WI38 (cell line): ENCODE measurements at regions not wholly inside any gene's neighbourhood (a gene's known extent, or its start where the extent isn't known, plus 50 kb on each side); places are given as distances from the start of the nearest gene placed in this dataset.

Experiments
- H3K4me3 ChIP-seq: 2 replicates; pipeline ENCODE4 v1.5.1; 2011; ENCODE audit warnings: low read depth, mild to moderate bottlenecking, control low read depth, low read length
- TF ChIP-seq, protein P1 (sequence below): IDR thresholded peaks from 2 replicates; pipeline ENCODE4 v1.5.1; 2012; ENCODE audit warnings: low read depth, mild to moderate bottlenecking, control low read depth, low read length

DNA sequence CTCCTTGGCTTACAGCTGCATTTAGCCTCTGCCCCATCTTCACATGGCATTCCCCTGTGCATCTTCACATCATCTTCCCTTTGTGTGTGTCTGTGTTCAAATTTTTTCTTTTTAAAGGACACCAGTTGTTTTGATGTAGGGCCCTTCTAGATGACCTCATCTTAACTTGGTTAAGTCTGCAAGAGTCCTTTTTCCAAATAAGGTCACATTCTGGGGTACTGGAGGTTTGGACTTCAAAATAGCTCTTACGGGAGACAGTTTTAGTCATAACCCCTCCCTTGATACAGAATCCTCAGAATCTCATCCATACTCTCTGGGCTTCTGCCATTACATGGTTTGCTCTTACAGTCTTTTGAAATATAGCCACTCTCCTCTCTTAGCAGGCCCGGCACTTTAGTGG is 231.5 kb upstream of the ATP6AP2 start:
- no peak overlapping the region for H3K4me3 ChIP-seq
- TF ChIP-seq, protein P1, sequence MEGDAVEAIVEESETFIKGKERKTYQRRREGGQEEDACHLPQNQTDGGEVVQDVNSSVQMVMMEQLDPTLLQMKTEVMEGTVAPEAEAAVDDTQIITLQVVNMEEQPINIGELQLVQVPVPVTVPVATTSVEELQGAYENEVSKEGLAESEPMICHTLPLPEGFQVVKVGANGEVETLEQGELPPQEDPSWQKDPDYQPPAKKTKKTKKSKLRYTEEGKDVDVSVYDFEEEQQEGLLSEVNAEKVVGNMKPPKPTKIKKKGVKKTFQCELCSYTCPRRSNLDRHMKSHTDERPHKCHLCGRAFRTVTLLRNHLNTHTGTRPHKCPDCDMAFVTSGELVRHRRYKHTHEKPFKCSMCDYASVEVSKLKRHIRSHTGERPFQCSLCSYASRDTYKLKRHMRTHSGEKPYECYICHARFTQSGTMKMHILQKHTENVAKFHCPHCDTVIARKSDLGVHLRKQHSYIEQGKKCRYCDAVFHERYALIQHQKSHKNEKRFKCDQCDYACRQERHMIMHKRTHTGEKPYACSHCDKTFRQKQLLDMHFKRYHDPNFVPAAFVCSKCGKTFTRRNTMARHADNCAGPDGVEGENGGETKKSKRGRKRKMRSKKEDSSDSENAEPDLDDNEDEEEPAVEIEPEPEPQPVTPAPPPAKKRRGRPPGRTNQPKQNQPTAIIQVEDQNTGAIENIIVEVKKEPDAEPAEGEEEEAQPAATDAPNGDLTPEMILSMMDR = no peak

DNA sequence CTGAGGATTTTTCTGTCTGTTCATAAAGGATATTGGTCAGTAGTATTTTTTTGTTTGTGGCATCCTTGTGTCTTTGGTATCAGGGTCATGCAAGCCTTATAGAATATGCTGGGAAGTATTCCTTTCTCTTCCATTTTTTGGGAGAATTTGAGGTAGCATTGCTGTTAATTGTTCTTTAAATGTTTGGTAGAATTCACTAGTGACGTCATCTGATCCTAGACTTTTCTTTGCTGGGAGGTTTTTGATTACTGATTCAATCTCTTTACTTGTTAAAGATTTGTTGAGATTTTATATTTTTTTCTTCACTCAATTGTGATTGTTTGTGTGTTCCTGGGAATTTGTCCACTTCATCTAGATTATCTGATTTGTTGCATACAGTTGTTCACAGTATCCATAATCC is 234.4 kb upstream of the ATP6AP2 start:
- no peak overlapping the region for H3K4me3 ChIP-seq
- TF ChIP-seq, protein P1 = no peak

DNA sequence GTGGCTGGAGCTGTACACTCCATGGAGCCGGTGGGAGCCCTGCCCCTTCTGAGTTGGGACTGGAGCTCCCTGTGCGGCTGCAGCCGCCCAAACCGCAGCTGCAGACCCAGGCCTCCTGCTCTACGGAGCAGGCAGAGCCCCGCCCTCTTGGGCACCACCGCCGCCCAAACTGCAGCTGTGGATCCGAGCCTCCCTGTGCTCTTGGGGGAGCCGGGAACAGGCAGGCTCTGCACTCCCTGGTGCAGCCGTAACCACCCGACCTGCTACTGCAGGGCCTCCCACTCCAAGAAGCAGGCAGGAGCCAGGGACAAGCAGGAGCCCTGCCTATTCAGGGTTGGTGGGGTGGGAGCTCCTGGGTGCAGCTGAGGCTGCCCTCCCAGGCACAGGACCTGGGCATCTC is 237.5 kb upstream of the ATP6AP2 start:
- no peak overlapping the region for H3K4me3 ChIP-seq
- TF ChIP-seq, protein P1 = no peak

DNA sequence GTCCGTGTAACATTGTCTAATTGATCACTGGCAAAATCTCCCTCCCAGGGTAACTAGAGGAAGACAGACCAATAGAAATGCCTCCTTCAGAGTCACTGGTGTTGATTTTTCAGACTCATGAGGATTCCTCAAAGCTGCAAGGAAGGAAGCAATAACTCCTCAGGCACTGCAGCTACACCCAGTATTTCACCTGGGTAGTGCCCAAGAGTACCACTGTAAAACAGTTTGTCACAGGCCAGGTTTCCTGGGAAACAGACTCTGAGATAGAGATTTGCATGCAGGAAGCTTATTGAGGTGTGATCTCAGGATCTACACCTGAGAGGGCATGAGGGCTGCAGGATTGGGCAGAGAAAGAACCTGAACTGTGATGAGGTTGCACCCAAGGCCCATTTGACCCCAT is 240.7 kb upstream of the ATP6AP2 start:
- H3K4me3 ChIP-seq = no peak overlapping the region
- TF ChIP-seq, protein P1 = no peak

DNA sequence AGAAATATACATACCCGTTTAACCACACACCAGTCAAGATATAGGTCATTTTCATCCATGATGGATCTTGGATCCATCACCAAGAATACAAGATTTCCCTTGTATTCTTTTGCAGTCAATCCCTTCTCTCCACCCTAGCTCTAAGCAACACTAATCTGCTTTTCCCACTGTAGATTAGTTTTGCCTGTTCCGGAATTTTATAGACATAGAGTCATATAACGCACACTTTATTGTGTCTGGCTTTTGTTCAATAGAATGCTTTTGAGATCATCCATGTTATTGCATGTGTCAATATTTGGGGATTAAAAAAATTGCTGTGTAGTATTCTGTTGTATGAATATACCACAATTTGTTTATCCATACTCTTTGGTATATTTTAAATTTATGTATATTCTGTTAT is 235.6 kb upstream of the BCOR start:
- no peak overlapping the region for H3K4me3 ChIP-seq
- TF ChIP-seq, protein P1 = no peak

DNA sequence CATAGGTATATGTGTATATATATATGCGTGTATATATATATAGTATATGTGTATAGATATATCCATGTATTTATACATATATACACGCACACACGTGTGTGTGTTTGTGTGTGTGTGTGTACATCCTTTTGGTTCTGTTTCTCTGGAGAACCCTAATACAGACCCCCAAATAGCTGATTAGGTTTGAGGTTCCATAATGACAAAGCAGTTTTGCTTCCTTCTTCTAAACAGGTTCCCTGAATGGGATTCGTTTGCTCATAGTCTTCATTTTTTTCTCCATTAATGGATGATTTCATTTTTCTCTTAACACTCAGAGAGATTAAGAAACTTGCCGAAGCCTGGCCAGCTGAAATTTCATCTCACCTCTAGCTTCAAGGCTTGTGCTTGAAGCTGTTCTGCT is 234.0 kb upstream of the BCOR start:
- TF ChIP-seq, protein P1 = no peak
- H3K4me3 ChIP-seq = no peak overlapping the region

DNA sequence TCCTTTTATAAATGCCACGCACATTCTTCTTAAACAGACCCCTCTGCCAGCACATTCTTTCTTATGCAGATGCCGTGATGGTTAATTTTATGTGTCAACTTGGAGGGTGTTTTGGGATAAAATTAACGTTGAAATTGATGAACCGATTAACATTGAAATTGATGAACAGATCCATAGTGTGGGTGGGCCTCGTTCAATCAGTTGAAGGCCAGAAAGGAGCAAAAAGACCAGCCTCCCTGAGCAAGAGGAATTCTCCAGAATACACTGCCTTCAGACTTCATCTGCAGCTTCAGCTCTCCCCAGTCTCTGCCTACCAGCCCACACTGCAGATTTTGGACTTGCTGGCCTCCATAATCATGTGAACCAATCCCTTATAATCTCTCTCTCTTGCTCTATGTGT is 233.6 kb upstream of the BCOR start:
- TF ChIP-seq, protein P1 = no peak
- H3K4me3 ChIP-seq = no peak overlapping the region
